HCT116 (cell line): ENCODE measurements at regions not wholly inside any gene's neighbourhood (a gene's known extent, or its start where the extent isn't known, plus 50 kb on each side); places are given as distances from the start of the nearest gene placed in this dataset.

Experiments used
- CBX3 ChIP-seq: IDR thresholded peaks from 2 replicates; pipeline ENCODE4 v1.6.1; 2012; ENCODE audit warnings: low read depth
- ELF1 ChIP-seq: IDR thresholded peaks from 2 replicates; pipeline ENCODE4 v1.6.1; 2012; ENCODE audit warnings: low read depth, borderline replicate concordance
- EZH2phosphoT487 ChIP-seq: fragments of 200-600 bp; IDR thresholded peaks from 2 replicates; pipeline ENCODE4 v1.6.1; 2018; ENCODE audit warnings: antibody characterized with exemption, borderline replicate concordance
- FOSL1 ChIP-seq: IDR thresholded peaks from 2 replicates; pipeline ENCODE4 v1.6.1; 2012; ENCODE audit warnings: low read depth
- POLR2A ChIP-seq: IDR thresholded peaks from 2 replicates; pipeline ENCODE4 v1.7.0; 2011; ENCODE audit warnings: borderline replicate concordance; ENCODE audit not compliant: insufficient read depth, insufficient read length; ENCODE audit errors: extremely low read depth
- POLR2AphosphoS5 ChIP-seq: IDR thresholded peaks from 2 replicates; pipeline ENCODE4 v1.6.1; 2011; ENCODE audit warnings: mild to moderate bottlenecking, low read depth, low read length, moderate library complexity
- SIN3A ChIP-seq: IDR thresholded peaks from 2 replicates; pipeline ENCODE4 v1.6.1; 2012; ENCODE audit warnings: low read depth
- SP1 ChIP-seq: IDR thresholded peaks from 2 replicates; pipeline ENCODE4 v1.6.1; 2012; ENCODE audit warnings: low read depth
- YY1 ChIP-seq: IDR thresholded peaks from 2 replicates; pipeline ENCODE4 v1.6.1; 2011; ENCODE audit warnings: low read length, low read depth, moderate library complexity, mild to moderate bottlenecking; ENCODE audit not compliant: insufficient replicate concordance; ENCODE audit errors: extremely low read depth
- ZFX ChIP-seq: fragments of 450-650 bp; IDR thresholded peaks from 2 replicates; pipeline ENCODE4 v1.6.1; 2017
- ZNF274 ChIP-seq: fragments of 200-500 bp; sonication (Bioruptor generic); IDR thresholded peaks from 2 replicates; pipeline ENCODE4 v1.6.1; 2014; ENCODE audit warnings: mild to moderate bottlenecking, low read depth, low read length, inconsistent platforms
- TF ChIP-seq, protein P1 (sequence below), 3 experiments: fragments of 200-600 bp in 1 of 3; sonication (generic) in 1 of 3; IDR thresholded peaks in 2 of 3; conservative IDR thresholded peaks in 1 of 3; 2 replicates each; pipeline ENCODE4 v1.5.1; 2012 to 2017; ENCODE audit warnings: low read depth in 2 of 3, low read length in 2 of 3, antibody characterized with exemption in 1 of 3, borderline replicate concordance in 1 of 3, control low read depth in 1 of 3, mild to moderate bottlenecking in 1 of 3, mixed read lengths in 1 of 3, mixed run types in 1 of 3, moderate library complexity in 1 of 3; ENCODE audit not compliant: insufficient read depth in 1 of 3
- TF ChIP-seq, protein P2 (sequence below): IDR thresholded peaks from 2 replicates; pipeline ENCODE4 v1.6.1; 2012
- TF ChIP-seq, protein P3 (sequence below): IDR thresholded peaks from 2 replicates; pipeline ENCODE4 v1.6.1; 2012; ENCODE audit warnings: low read depth

DNA sequence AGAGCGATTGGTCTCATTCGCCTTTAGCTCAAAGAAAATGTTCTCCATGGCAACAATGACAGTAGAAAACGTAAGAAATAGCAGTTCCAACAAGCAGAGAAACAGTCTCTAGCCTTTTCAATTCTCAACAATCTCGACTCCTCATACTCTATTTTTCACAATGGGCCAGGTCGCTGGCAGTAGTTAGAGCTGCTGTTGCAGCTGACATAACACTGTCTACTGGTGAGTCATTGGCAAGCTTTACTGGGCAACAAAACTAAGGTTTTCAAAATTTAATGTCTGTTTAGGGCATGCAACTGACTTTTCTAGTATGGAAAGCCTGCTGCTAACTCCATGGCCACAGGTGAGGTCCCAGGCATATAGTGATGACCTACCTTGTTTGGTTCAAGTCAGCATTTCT, 221.1 kb upstream of the KAZN start:
- TF ChIP-seq ZFX (no peak), SP1 (no peak), POLR2A (no peak), CBX3 (no peak), EZH2phosphoT487 (no peak), YY1 (no peak), ZNF274 (no peak), POLR2AphosphoS5 (no peak), ELF1 (no peak), SIN3A (no peak), FOSL1 (no peak)
- TF ChIP-seq, protein P1, sequence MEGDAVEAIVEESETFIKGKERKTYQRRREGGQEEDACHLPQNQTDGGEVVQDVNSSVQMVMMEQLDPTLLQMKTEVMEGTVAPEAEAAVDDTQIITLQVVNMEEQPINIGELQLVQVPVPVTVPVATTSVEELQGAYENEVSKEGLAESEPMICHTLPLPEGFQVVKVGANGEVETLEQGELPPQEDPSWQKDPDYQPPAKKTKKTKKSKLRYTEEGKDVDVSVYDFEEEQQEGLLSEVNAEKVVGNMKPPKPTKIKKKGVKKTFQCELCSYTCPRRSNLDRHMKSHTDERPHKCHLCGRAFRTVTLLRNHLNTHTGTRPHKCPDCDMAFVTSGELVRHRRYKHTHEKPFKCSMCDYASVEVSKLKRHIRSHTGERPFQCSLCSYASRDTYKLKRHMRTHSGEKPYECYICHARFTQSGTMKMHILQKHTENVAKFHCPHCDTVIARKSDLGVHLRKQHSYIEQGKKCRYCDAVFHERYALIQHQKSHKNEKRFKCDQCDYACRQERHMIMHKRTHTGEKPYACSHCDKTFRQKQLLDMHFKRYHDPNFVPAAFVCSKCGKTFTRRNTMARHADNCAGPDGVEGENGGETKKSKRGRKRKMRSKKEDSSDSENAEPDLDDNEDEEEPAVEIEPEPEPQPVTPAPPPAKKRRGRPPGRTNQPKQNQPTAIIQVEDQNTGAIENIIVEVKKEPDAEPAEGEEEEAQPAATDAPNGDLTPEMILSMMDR (IDR thresholded peaks at IDR 0.05 in 2 of 3, conservative IDR thresholded peaks at IDR 0.05 in 1 of 3; ENCODE audit: borderline replicate concordance in 1 of 3, insufficient read depth in 1 of 3, low read depth in 2 of 3, low read length in 2 of 3) = no peak
- TF ChIP-seq, protein P2, sequence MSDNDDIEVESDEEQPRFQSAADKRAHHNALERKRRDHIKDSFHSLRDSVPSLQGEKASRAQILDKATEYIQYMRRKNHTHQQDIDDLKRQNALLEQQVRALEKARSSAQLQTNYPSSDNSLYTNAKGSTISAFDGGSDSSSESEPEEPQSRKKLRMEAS = no peak
- TF ChIP-seq, protein P3, sequence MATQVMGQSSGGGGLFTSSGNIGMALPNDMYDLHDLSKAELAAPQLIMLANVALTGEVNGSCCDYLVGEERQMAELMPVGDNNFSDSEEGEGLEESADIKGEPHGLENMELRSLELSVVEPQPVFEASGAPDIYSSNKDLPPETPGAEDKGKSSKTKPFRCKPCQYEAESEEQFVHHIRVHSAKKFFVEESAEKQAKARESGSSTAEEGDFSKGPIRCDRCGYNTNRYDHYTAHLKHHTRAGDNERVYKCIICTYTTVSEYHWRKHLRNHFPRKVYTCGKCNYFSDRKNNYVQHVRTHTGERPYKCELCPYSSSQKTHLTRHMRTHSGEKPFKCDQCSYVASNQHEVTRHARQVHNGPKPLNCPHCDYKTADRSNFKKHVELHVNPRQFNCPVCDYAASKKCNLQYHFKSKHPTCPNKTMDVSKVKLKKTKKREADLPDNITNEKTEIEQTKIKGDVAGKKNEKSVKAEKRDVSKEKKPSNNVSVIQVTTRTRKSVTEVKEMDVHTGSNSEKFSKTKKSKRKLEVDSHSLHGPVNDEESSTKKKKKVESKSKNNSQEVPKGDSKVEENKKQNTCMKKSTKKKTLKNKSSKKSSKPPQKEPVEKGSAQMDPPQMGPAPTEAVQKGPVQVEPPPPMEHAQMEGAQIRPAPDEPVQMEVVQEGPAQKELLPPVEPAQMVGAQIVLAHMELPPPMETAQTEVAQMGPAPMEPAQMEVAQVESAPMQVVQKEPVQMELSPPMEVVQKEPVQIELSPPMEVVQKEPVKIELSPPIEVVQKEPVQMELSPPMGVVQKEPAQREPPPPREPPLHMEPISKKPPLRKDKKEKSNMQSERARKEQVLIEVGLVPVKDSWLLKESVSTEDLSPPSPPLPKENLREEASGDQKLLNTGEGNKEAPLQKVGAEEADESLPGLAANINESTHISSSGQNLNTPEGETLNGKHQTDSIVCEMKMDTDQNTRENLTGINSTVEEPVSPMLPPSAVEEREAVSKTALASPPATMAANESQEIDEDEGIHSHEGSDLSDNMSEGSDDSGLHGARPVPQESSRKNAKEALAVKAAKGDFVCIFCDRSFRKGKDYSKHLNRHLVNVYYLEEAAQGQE = no peak
